22Rv1 (cell line): ENCODE measurements at regions not wholly inside any gene's neighbourhood (a gene's known extent, or its start where the extent isn't known, plus 50 kb on each side); places are given as distances from the start of the nearest gene placed in this dataset.

ENCODE experiments used
- CTCF ChIP-seq: fragments of 450-650 bp; IDR thresholded peaks from 2 replicates; pipeline ENCODE4 v1.5.1; 2017; ENCODE audit warnings: mild to moderate bottlenecking
- ZFX ChIP-seq: fragments of 450-650 bp; IDR thresholded peaks from 2 replicates; pipeline ENCODE4 v1.6.1; 2017; ENCODE audit warnings: antibody characterized with exemption, borderline replicate concordance

GRCh38 chr6:221531-222349 lies 70.5 kb upstream of the DUSP22 start:
- TF ChIP-seq CTCF (no peak), ZFX (no peak)
